ENCODE measurements at regions not wholly inside any gene's neighbourhood (a gene's known extent, or its start where the extent isn't known, plus 50 kb on each side); places are given as distances from the start of the nearest gene placed in this dataset.

GRCh38 chr15:95492388-95493070 lies 838.0 kb upstream of the NR2F2 start:
- no peak for TF ChIP-seq CTCF (IDR thresholded peaks at IDR 0.05)
- no peak for TF ChIP-seq POLR2A (IDR thresholded peaks at IDR 0.05)

All from body of pancreas (tissue), 4 donors.